ENCODE measurements at regions not wholly inside any gene's neighbourhood (a gene's known extent, or its start where the extent isn't known, plus 50 kb on each side); places are given as distances from the start of the nearest gene placed in this dataset.

DNA sequence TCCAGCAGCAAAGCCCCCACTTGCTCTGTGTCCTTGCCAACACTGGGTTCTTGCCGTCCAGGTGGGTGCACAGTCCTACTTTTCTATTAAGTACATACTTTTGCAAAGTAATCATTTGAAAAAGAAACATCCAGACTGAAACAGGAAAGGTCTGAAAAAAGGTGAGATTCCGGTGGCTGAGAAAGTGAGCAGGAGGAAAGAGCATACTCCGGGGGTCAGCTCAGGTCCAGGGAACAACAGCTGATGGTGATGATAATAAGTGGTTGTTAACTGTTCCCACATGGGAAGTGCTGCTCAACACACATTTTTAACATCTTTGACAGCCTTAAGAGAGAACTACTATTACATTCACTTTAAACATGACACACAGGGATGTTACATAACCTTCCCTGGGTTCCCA lies 86.1 kb upstream of the UXS1 start:
- H3K4me3 ChIP-seq (ENCODE audit: low read length) = no peak overlapping the region
- H3K79me2 ChIP-seq (ENCODE audit: low read length) = no peaks in the 10 kb centered on the region
- no peaks in the 10 kb centered on the region for H3K36me3 ChIP-seq (ENCODE audit: low read depth, low read length)
- DNase-seq (no peak), ATAC-seq (no peak)
- no peak overlapping the region for H3K9ac ChIP-seq (ENCODE audit: low read length)
- no peaks in the 10 kb centered on the region for H3K9me3 ChIP-seq (ENCODE audit: low read length)
- CTCF ChIA-PET = no interaction called here
- no TSS peak for BruUV-seq (replicated peaks)
- H3K27ac ChIP-seq (ENCODE audit: low read length) = no peak overlapping the region
- H3K27me3 ChIP-seq (ENCODE audit: low read length) = peaks cover 56% of the 10 kb centered on the region
- POLR2A ChIA-PET (ENCODE audit: unreplicated experiment) = no interaction called here
- H3K4me1 ChIP-seq (ENCODE audit: insufficient read depth, low read length) = no peaks in the 10 kb centered on the region
- no peak overlapping the region for H2AFZ ChIP-seq (ENCODE audit: low read length)
- no peak overlapping the region for H3K4me2 ChIP-seq (ENCODE audit: low read length)
- H4K20me1 ChIP-seq (ENCODE audit: low read length) = no peaks in the 10 kb centered on the region
- H3K9me2 ChIP-seq (replicated peaks; ENCODE audit: low read length) = no peaks in the 10 kb centered on the region
- H3F3A ChIP-seq (ENCODE audit: low read length, unreplicated experiment) = no peaks in the 10 kb centered on the region
- intact Hi-C loops (cut with micrococcal nuclease) = no loop called here
- no peak for TF ChIP-seq EZH2 (IDR thresholded peaks at IDR 0.05; ENCODE audit: low read length, unreplicated experiment)
- TF ChIP-seq, protein P1, sequence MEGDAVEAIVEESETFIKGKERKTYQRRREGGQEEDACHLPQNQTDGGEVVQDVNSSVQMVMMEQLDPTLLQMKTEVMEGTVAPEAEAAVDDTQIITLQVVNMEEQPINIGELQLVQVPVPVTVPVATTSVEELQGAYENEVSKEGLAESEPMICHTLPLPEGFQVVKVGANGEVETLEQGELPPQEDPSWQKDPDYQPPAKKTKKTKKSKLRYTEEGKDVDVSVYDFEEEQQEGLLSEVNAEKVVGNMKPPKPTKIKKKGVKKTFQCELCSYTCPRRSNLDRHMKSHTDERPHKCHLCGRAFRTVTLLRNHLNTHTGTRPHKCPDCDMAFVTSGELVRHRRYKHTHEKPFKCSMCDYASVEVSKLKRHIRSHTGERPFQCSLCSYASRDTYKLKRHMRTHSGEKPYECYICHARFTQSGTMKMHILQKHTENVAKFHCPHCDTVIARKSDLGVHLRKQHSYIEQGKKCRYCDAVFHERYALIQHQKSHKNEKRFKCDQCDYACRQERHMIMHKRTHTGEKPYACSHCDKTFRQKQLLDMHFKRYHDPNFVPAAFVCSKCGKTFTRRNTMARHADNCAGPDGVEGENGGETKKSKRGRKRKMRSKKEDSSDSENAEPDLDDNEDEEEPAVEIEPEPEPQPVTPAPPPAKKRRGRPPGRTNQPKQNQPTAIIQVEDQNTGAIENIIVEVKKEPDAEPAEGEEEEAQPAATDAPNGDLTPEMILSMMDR (conservative IDR thresholded peaks at IDR 0.05; ENCODE audit: low read depth, low read length) = no peak
- TF ChIP-seq EZH2phosphoT487 (IDR thresholded peaks at IDR 0.05; ENCODE audit: borderline replicate concordance, low read length) = no peak

DNA sequence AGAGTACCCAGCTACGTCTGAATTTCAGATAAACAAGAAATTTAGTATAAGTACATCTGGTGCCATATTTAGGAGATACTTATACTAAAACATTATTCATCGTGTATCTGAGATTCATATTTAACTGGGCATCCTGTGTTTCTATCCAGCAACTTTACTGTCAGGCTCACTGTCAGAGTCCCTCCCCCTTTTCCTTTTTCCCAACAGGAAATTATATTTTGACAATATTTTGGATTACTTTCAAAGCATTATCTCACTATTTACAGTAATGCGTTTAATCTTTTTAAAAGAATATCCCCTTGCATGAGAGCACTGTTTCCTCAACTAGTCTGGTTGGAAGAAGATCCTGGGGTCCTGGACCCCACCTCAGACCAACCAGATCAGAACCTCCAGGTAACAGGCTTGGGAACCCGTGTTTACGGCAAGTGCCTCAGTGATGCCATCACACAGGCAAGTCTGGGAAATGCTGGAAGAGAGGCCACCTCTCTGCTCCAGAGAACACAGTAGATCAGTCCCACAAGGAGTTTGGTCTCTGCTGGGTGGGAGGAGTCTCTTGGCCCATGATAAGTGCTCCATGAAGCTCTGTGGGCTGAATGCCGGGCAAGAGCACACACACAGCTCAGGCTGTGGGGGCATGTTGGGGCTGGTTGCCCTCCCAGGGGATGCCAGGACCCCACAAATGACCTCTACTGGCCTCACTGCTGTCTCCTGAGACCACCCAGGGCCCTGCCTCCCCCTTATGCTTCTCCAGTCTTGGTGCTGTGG lies 84.2 kb upstream of the UXS1 start:
- Histone ChIP-seq H3K27me3 (ENCODE audit: low read length) (peaks cover 36% of the 10 kb centered on the region), H3F3A (ENCODE audit: low read length, unreplicated experiment) (no peaks in the 10 kb centered on the region), H3K9me2 (replicated peaks; ENCODE audit: low read length) (no peaks in the 10 kb centered on the region), H3K9me3 (ENCODE audit: low read length) (no peaks in the 10 kb centered on the region), H2AFZ (ENCODE audit: low read length) (no peak overlapping the region), H3K27ac (ENCODE audit: low read length) (no peak overlapping the region), H3K9ac (ENCODE audit: low read length) (no peak overlapping the region), H3K36me3 (ENCODE audit: low read depth, low read length) (no peaks in the 10 kb centered on the region), H4K20me1 (ENCODE audit: low read length) (no peaks in the 10 kb centered on the region), H3K4me3 (ENCODE audit: low read length) (no peak overlapping the region), H3K4me1 (ENCODE audit: insufficient read depth, low read length) (no peaks in the 10 kb centered on the region), H3K79me2 (ENCODE audit: low read length) (no peaks in the 10 kb centered on the region), H3K4me2 (ENCODE audit: low read length) (no peak overlapping the region)
- ChIA-PET CTCF (no interaction called here), POLR2A (ENCODE audit: unreplicated experiment) (no interaction called here)
- ATAC-seq = no peak
- TF ChIP-seq EZH2 (IDR thresholded peaks at IDR 0.05; ENCODE audit: low read length, unreplicated experiment) (no peak), EZH2phosphoT487 (IDR thresholded peaks at IDR 0.05; ENCODE audit: borderline replicate concordance, low read length) (no peak)
- TF ChIP-seq, protein P1 (conservative IDR thresholded peaks at IDR 0.05; ENCODE audit: low read depth, low read length) = no peak
- no TSS peak for BruUV-seq (replicated peaks)
- intact Hi-C loops (cut with micrococcal nuclease) = no loop called here
- no peak for DNase-seq

DNA sequence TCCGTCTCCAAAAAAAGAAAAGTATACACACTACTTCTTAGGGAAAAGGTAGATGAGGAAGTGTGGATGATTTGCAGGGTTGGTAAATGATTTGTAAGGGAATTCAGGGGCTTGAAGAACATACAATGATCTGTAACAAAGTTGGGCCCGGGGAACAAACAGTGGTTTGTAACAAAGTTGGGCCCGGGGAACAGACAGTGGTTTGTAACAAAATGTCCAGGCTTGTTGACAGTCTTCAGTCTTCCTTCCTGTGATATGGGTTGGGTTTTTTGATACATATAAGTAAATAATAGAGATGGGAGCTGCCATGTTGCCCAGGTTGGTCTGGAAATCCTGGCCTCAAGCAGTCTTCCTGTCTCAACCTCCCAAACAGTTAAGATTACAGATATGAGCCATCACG lies 83.3 kb upstream of the UXS1 start:
- ChIA-PET POLR2A (ENCODE audit: unreplicated experiment) (no interaction called here), CTCF (no interaction called here)
- Histone ChIP-seq H3K36me3 (ENCODE audit: low read depth, low read length) (no peaks in the 10 kb centered on the region), H3K27ac (ENCODE audit: low read length) (no peak overlapping the region), H3K9me3 (ENCODE audit: low read length) (no peaks in the 10 kb centered on the region), H3F3A (ENCODE audit: low read length, unreplicated experiment) (no peaks in the 10 kb centered on the region), H3K4me3 (ENCODE audit: low read length) (no peak overlapping the region), H3K9ac (ENCODE audit: low read length) (no peak overlapping the region), H3K9me2 (replicated peaks; ENCODE audit: low read length) (no peaks in the 10 kb centered on the region), H3K79me2 (ENCODE audit: low read length) (no peaks in the 10 kb centered on the region), H4K20me1 (ENCODE audit: low read length) (no peaks in the 10 kb centered on the region), H3K4me1 (ENCODE audit: insufficient read depth, low read length) (no peaks in the 10 kb centered on the region), H3K27me3 (ENCODE audit: low read length) (peaks cover 28% of the 10 kb centered on the region), H2AFZ (ENCODE audit: low read length) (no peak overlapping the region), H3K4me2 (ENCODE audit: low read length) (no peak overlapping the region)
- TF ChIP-seq, protein P1 (conservative IDR thresholded peaks at IDR 0.05; ENCODE audit: low read depth, low read length) = no peak
- no peak for TF ChIP-seq EZH2phosphoT487 (IDR thresholded peaks at IDR 0.05; ENCODE audit: borderline replicate concordance, low read length)
- no peak for TF ChIP-seq EZH2 (IDR thresholded peaks at IDR 0.05; ENCODE audit: low read length, unreplicated experiment)
- ATAC-seq = no peak
- no peak for DNase-seq
- BruUV-seq (replicated peaks) = no TSS peak
- intact Hi-C loops (cut with micrococcal nuclease) = no loop called here
